ENCODE measurements at regions not wholly inside any gene's neighbourhood (a gene's known extent, or its start where the extent isn't known, plus 50 kb on each side); places are given as distances from the start of the nearest gene placed in this dataset.

GRCh38 chr7:4331711-4332110 is 350.4 kb upstream of the FOXK1 start:
- Histone ChIP-seq H3K9me2 (ENCODE audit: insufficient read depth, low read length) (no peaks in the 10 kb centered on the region), H3K27me3 (ENCODE audit: insufficient read depth, low read depth, low read length) (no peaks in the 10 kb centered on the region), H3K27ac (ENCODE audit: low read length) (no peak overlapping the region), H2AFZ (ENCODE audit: low read depth, low read length) (no peak overlapping the region), H3K4me3 (ENCODE audit: low read length) (no peak overlapping the region), H3K9me3 (ENCODE audit: low read length) (no peaks in the 10 kb centered on the region), H3F3A (ENCODE audit: insufficient read depth, low read length, poor library complexity, severe bottlenecking) (no peaks in the 10 kb centered on the region), H3K36me3 (ENCODE audit: insufficient read depth, low read length) (no peaks in the 10 kb centered on the region), H3K4me2 (ENCODE audit: low read length) (no peak overlapping the region), H4K20me1 (ENCODE audit: insufficient read depth) (no peaks in the 10 kb centered on the region), H3K79me2 (replicated peaks; ENCODE audit: insufficient read depth, low read length) (no peaks in the 10 kb centered on the region), H3K9ac (ENCODE audit: low read length) (no peak overlapping the region)
- TF ChIP-seq RAD21 (conservative IDR thresholded peaks at IDR 0.05) (no peak), POLR2AphosphoS5 (IDR thresholded peaks at IDR 0.05) (no peak), SMC3 (conservative IDR thresholded peaks at IDR 0.05; ENCODE audit: poor library complexity) (no peak), MXI1 (conservative IDR thresholded peaks at IDR 0.05; ENCODE audit: poor library complexity, severe bottlenecking) (no peak), EZH2 (IDR thresholded peaks at IDR 0.05; ENCODE audit: borderline replicate concordance, insufficient read depth, low read length, poor library complexity, severe bottlenecking) (no peak), REST (IDR thresholded peaks at IDR 0.05; ENCODE audit: borderline replicate concordance) (no peak), TAF1 (IDR thresholded peaks at IDR 0.05; ENCODE audit: low read depth) (no peak)

GRCh38 chr7:4338556-4338955 is 343.5 kb upstream of the FOXK1 start:
- no peak overlapping the region for H3K27ac ChIP-seq (ENCODE audit: low read length)
- H3K9me3 ChIP-seq (ENCODE audit: low read length), result peaks cover 4% of the 10 kb centered on the region
- H3K4me2 ChIP-seq (ENCODE audit: low read length), result no peak overlapping the region
- no peaks in the 10 kb centered on the region for H3F3A ChIP-seq (ENCODE audit: insufficient read depth, low read length, poor library complexity, severe bottlenecking)
- no peaks in the 10 kb centered on the region for H3K9me2 ChIP-seq (ENCODE audit: insufficient read depth, low read length)
- no peak overlapping the region for H2AFZ ChIP-seq (ENCODE audit: low read depth, low read length)
- H3K36me3 ChIP-seq (ENCODE audit: insufficient read depth, low read length), result no peaks in the 10 kb centered on the region
- H3K4me3 ChIP-seq (ENCODE audit: low read length), result no peak overlapping the region
- H4K20me1 ChIP-seq (ENCODE audit: insufficient read depth), result no peaks in the 10 kb centered on the region
- H3K27me3 ChIP-seq (ENCODE audit: insufficient read depth, low read depth, low read length), result no peaks in the 10 kb centered on the region
- H3K79me2 ChIP-seq (replicated peaks; ENCODE audit: insufficient read depth, low read length), result no peaks in the 10 kb centered on the region
- H3K9ac ChIP-seq (ENCODE audit: low read length), result no peak overlapping the region
- TF ChIP-seq MXI1 (conservative IDR thresholded peaks at IDR 0.05; ENCODE audit: poor library complexity, severe bottlenecking) (no peak), RAD21 (conservative IDR thresholded peaks at IDR 0.05) (no peak), EZH2 (IDR thresholded peaks at IDR 0.05; ENCODE audit: borderline replicate concordance, insufficient read depth, low read length, poor library complexity, severe bottlenecking) (no peak), EP300 (conservative IDR thresholded peaks at IDR 0.05; ENCODE audit: poor library complexity, severe bottlenecking) (no peak), REST (IDR thresholded peaks at IDR 0.05; ENCODE audit: borderline replicate concordance) (no peak), POLR2AphosphoS5 (IDR thresholded peaks at IDR 0.05) (no peak), SMC3 (conservative IDR thresholded peaks at IDR 0.05; ENCODE audit: poor library complexity) (no peak), TAF1 (IDR thresholded peaks at IDR 0.05; ENCODE audit: low read depth) (no peak)
- TF ChIP-seq, protein P1, sequence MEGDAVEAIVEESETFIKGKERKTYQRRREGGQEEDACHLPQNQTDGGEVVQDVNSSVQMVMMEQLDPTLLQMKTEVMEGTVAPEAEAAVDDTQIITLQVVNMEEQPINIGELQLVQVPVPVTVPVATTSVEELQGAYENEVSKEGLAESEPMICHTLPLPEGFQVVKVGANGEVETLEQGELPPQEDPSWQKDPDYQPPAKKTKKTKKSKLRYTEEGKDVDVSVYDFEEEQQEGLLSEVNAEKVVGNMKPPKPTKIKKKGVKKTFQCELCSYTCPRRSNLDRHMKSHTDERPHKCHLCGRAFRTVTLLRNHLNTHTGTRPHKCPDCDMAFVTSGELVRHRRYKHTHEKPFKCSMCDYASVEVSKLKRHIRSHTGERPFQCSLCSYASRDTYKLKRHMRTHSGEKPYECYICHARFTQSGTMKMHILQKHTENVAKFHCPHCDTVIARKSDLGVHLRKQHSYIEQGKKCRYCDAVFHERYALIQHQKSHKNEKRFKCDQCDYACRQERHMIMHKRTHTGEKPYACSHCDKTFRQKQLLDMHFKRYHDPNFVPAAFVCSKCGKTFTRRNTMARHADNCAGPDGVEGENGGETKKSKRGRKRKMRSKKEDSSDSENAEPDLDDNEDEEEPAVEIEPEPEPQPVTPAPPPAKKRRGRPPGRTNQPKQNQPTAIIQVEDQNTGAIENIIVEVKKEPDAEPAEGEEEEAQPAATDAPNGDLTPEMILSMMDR (IDR thresholded peaks at IDR 0.05; ENCODE audit: poor library complexity, severe bottlenecking), result no peak

Measured in neural cell (in vitro differentiated cells).